ENCODE measurements at regions not wholly inside any gene's neighbourhood (a gene's known extent, or its start where the extent isn't known, plus 50 kb on each side); places are given as distances from the start of the nearest gene placed in this dataset.

GRCh38 chr10:2225609-2226008, 488.3 kb upstream of the ADARB2 start:
- TF ChIP-seq CTCF (conservative IDR thresholded peaks at IDR 0.05; ENCODE audit: low read depth in 2 of 2) (no peak), CREB1 (CRISPR knock-in tag; IDR thresholded peaks at IDR 0.05; ENCODE audit: low read depth) (no peak), EZH2phosphoT487 (IDR thresholded peaks at IDR 0.05; ENCODE audit: unreplicated experiment) (no peak), REST (IDR thresholded peaks at IDR 0.05; ENCODE audit: unreplicated experiment) (no peak), NANOG (IDR thresholded peaks at IDR 0.05; ENCODE audit: borderline replicate concordance) (no peak), EZH2 (IDR thresholded peaks at IDR 0.05; ENCODE audit: low read depth, unreplicated experiment) (no peak), POLR2AphosphoS5 (IDR thresholded peaks at IDR 0.05; ENCODE audit: low read depth) (no peak), JUNB (IDR thresholded peaks at IDR 0.05; ENCODE audit: unreplicated experiment) (no peak), ZNF331 (CRISPR knock-in tag; IDR thresholded peaks at IDR 0.05; ENCODE audit: low read depth) (no peak), STAT1 (IDR thresholded peaks at IDR 0.05; ENCODE audit: unreplicated experiment) (no peak), ETS1 (IDR thresholded peaks at IDR 0.05) (no peak)
